ENCODE measurements at regions not wholly inside any gene's neighbourhood (a gene's known extent, or its start where the extent isn't known, plus 50 kb on each side); places are given as distances from the start of the nearest gene placed in this dataset.

DNA sequence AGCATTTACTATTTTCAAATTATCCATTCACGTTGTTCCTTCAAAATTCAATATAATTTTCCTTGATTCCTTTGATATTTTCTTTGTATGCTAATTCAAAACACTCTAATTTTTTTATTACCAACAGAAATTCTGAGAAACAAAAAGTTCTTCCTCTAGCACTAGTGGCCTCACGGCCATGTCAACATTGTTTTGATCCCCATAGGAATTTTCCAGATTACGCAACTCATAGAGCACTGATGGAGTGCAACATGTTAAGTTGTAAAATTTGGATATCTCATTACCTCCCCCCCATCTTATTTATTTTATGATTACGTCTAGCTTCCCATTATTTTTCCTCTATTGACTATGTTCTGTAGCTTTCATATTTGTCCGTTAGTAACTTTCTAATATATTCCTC, 745.3 kb downstream of the TUSC7 start:
- Histone ChIP-seq H3K9me3 (ENCODE audit: insufficient read depth, low read length, severe bottlenecking) (no peaks in the 10 kb centered on the region), H3K9ac (ENCODE audit: low read depth, low read length) (no peak overlapping the region), H3K79me2 (ENCODE audit: insufficient read depth, low read length) (no peaks in the 10 kb centered on the region), H3K4me1 (ENCODE audit: insufficient read depth, low read length) (no peaks in the 10 kb centered on the region), H2AFZ (ENCODE audit: low read depth, low read length) (no peak overlapping the region), H3K27me3 (ENCODE audit: insufficient read depth, low read length, poor library complexity) (no peaks in the 10 kb centered on the region), H3K4me2 (ENCODE audit: insufficient read depth, low read length) (no peak overlapping the region), H3K36me3 (ENCODE audit: insufficient read depth, low read length) (no peaks in the 10 kb centered on the region), H4K20me1 (ENCODE audit: insufficient read depth, low read length) (no peaks in the 10 kb centered on the region), H3K4me3 (ENCODE audit: low read depth in 1 of 2, low read length in 2 of 2) (no peak overlapping the region), H3K27ac (ENCODE audit: low read length) (no peak overlapping the region)
- DNase-seq (no peak), ATAC-seq (ENCODE audit: insufficient read depth, low read depth) (no peak)
- TF ChIP-seq, protein P1, sequence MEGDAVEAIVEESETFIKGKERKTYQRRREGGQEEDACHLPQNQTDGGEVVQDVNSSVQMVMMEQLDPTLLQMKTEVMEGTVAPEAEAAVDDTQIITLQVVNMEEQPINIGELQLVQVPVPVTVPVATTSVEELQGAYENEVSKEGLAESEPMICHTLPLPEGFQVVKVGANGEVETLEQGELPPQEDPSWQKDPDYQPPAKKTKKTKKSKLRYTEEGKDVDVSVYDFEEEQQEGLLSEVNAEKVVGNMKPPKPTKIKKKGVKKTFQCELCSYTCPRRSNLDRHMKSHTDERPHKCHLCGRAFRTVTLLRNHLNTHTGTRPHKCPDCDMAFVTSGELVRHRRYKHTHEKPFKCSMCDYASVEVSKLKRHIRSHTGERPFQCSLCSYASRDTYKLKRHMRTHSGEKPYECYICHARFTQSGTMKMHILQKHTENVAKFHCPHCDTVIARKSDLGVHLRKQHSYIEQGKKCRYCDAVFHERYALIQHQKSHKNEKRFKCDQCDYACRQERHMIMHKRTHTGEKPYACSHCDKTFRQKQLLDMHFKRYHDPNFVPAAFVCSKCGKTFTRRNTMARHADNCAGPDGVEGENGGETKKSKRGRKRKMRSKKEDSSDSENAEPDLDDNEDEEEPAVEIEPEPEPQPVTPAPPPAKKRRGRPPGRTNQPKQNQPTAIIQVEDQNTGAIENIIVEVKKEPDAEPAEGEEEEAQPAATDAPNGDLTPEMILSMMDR (IDR thresholded peaks at IDR 0.05; ENCODE audit: borderline replicate concordance, extremely low read depth, low read length, poor library complexity, severe bottlenecking): no peak
- TF ChIP-seq EZH2 (IDR thresholded peaks at IDR 0.05; ENCODE audit: borderline replicate concordance, low read depth, low read length, severe bottlenecking): no peak

DNA sequence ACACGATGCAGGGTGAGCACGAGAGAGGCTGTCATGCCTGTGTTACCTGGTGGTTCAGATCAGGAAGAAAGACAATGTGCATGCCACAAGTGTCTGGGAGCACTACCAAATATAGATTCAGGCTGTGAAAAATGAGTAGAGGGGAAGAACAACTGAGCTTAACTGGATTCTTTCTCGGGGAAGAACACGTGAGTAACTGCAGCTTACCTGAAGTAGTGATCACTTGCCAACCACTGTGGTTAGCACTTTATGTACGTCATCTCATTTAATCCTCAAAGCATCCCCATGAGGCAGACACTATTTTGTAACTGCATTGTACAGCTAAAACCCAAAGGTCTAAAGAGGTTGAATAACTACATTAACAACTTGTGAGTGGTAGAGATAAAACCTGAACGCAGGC, 746.2 kb downstream of the TUSC7 start:
- Histone ChIP-seq H3K9me3 (ENCODE audit: insufficient read depth, low read length, severe bottlenecking) (no peaks in the 10 kb centered on the region), H3K27ac (ENCODE audit: low read length) (no peak overlapping the region), H3K36me3 (ENCODE audit: insufficient read depth, low read length) (no peaks in the 10 kb centered on the region), H4K20me1 (ENCODE audit: insufficient read depth, low read length) (no peaks in the 10 kb centered on the region), H3K4me1 (ENCODE audit: insufficient read depth, low read length) (no peaks in the 10 kb centered on the region), H3K4me3 (ENCODE audit: low read depth in 1 of 2, low read length in 2 of 2) (no peak overlapping the region), H3K79me2 (ENCODE audit: insufficient read depth, low read length) (no peaks in the 10 kb centered on the region), H3K9ac (ENCODE audit: low read depth, low read length) (no peak overlapping the region), H3K27me3 (ENCODE audit: insufficient read depth, low read length, poor library complexity) (no peaks in the 10 kb centered on the region), H2AFZ (ENCODE audit: low read depth, low read length) (no peak overlapping the region), H3K4me2 (ENCODE audit: insufficient read depth, low read length) (no peak overlapping the region)
- DNase-seq (no peak), ATAC-seq (ENCODE audit: insufficient read depth, low read depth) (no peak)
- TF ChIP-seq, protein P1 (IDR thresholded peaks at IDR 0.05; ENCODE audit: borderline replicate concordance, extremely low read depth, low read length, poor library complexity, severe bottlenecking): no peak
- no peak for TF ChIP-seq EZH2 (IDR thresholded peaks at IDR 0.05; ENCODE audit: borderline replicate concordance, low read depth, low read length, severe bottlenecking)

DNA sequence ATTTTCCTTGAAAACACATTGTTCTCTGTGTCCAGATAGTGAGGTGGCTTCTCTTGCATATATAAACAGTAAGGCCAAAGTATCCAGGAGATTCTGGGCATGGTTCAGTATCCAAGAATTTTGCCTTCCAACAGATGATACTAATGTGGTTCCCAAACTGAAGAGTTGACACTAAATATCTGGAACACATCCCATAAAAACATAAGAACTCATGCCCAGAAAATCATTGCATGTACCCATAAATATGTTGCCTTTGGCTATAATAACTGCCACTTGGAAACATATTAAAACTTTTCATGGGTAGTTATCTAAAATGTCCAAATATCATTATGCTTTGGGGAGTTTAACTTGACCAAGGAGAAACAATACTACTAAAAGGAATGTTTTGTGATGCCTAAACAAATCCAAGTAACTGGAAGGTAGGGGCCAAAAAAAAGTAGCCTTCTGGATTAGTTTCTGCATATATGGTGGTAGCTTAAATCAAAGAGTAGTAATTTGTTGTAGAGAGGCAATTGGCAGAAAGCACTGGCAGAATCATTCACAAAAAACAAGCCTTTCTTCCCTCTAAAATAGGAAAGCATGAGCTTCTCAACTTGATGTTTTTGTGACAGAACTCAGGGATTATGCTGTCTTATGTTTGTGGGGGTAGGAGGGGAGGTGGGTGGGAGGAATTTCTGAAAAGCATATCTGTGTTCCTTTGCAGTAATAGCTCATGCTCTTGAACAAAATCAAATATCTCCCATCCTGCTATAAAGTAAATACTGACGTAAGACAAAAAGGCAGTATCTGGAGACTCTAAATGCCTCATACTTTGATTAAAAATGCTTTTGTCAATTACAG, 753.9 kb downstream of the TUSC7 start:
- H3K9ac ChIP-seq (ENCODE audit: low read depth, low read length): no peak overlapping the region
- H3K27ac ChIP-seq (ENCODE audit: low read length): no peak overlapping the region
- no peak overlapping the region for H2AFZ ChIP-seq (ENCODE audit: low read depth, low read length)
- no peaks in the 10 kb centered on the region for H3K4me1 ChIP-seq (ENCODE audit: insufficient read depth, low read length)
- no peaks in the 10 kb centered on the region for H3K79me2 ChIP-seq (ENCODE audit: insufficient read depth, low read length)
- DNase-seq (no peak), ATAC-seq (ENCODE audit: insufficient read depth, low read depth) (no peak)
- no peaks in the 10 kb centered on the region for H3K36me3 ChIP-seq (ENCODE audit: insufficient read depth, low read length)
- no peaks in the 10 kb centered on the region for H4K20me1 ChIP-seq (ENCODE audit: insufficient read depth, low read length)
- TF ChIP-seq EZH2 (IDR thresholded peaks at IDR 0.05; ENCODE audit: borderline replicate concordance, low read depth, low read length, severe bottlenecking): no peak
- TF ChIP-seq, protein P1 (IDR thresholded peaks at IDR 0.05; ENCODE audit: borderline replicate concordance, extremely low read depth, low read length, poor library complexity, severe bottlenecking): no peak
- H3K4me2 ChIP-seq (ENCODE audit: insufficient read depth, low read length): no peak overlapping the region
- no peak overlapping the region for H3K4me3 ChIP-seq (ENCODE audit: low read depth in 1 of 2, low read length in 2 of 2)
- H3K9me3 ChIP-seq (ENCODE audit: insufficient read depth, low read length, severe bottlenecking): no peaks in the 10 kb centered on the region
- no peaks in the 10 kb centered on the region for H3K27me3 ChIP-seq (ENCODE audit: insufficient read depth, low read length, poor library complexity)
